Parathyroid adenoma (tissue), 2 donors: ENCODE measurements at regions not wholly inside any gene's neighbourhood (a gene's known extent, or its start where the extent isn't known, plus 50 kb on each side); places are given as distances from the start of the nearest gene placed in this dataset.
"Not testable (repeated sequence)": the region's sequence is repeated elsewhere in the genome, so short reads cannot be mapped to it uniquely, and the experiment has no call there.

Experiments
- H2AFZ ChIP-seq: fragments of 300-600 bp; sonication (generic); one replicate; pipeline ENCODE4 v1.7.0; 2017; ENCODE audit warnings: antibody characterized with exemption, mild to moderate bottlenecking
- H3K27ac ChIP-seq: fragments of 300-600 bp; sonication (generic); one replicate; pipeline ENCODE4 v1.7.0; 2017
- H3K27me3 ChIP-seq: fragments of 300-600 bp; sonication (generic); one replicate; pipeline ENCODE4 v1.7.0; 2017; ENCODE audit warnings: low read length; ENCODE audit not compliant: control insufficient read depth, insufficient read depth
- H3K36me3 ChIP-seq: fragments of 300-600 bp; sonication (generic); one replicate; pipeline ENCODE4 v1.7.0; 2017; ENCODE audit warnings: low read length; ENCODE audit not compliant: control insufficient read depth, insufficient read depth
- H3K4me1 ChIP-seq: fragments of 300-600 bp; sonication (generic); one replicate; pipeline ENCODE4 v1.7.0; 2017; ENCODE audit warnings: control low read depth
- H3K4me2 ChIP-seq: fragments of 300-600 bp; sonication (generic); one replicate; pipeline ENCODE4 v1.7.0; 2017; ENCODE audit warnings: low read length
- H3K4me3 ChIP-seq: fragments of 300-600 bp; sonication (generic); one replicate; pipeline ENCODE4 v1.7.0; 2017; ENCODE audit warnings: low read depth, low read length
- H3K79me2 ChIP-seq: fragments of 300-600 bp; sonication (generic); one replicate; pipeline ENCODE4 v1.7.0; 2017; ENCODE audit warnings: control low read depth
- H3K9ac ChIP-seq: fragments of 300-600 bp; sonication (generic); one replicate; pipeline ENCODE4 v1.7.0; 2017; ENCODE audit warnings: mild to moderate bottlenecking
- H3K9me3 ChIP-seq: fragments of 300-600 bp; sonication (generic); one replicate; pipeline ENCODE4 v1.7.0; 2017; ENCODE audit warnings: low read length; ENCODE audit not compliant: control insufficient read depth
- TF ChIP-seq, protein P1 (sequence below): fragments of 300-600 bp; sonication (generic); IDR thresholded peaks from one replicate; pipeline ENCODE4 v1.7.0; 2017; ENCODE audit warnings: antibody characterized with exemption, mild to moderate bottlenecking
- donor health status: primary hyperparathyroidism.

DNA sequence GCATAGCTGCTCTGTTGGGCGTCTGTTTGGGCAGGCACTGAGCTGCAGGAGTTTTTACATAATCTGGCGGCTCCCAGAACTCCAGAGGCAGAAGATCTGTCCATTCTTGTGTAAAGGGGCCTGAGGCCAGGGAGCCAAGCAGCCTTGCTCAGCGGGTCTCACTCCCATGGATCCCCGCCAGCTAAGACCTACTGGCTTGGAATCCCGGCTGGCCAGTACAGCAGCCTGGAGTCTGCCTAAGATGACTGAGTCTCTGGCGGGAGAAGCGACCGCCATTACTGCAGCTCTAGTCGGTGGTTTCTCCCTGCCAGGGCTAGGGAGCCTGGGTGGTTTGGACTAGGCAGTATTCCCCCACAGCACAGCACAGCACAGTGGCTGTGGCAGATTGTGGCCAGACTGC is 268.4 kb upstream of the SYNCRIP start:
- Histone ChIP-seq H3K4me2 (no peak overlapping the region), H3K27me3 (no peaks in the 10 kb centered on the region), H3K9ac (no peak overlapping the region), H3K4me1 (no peaks in the 10 kb centered on the region), H3K27ac (no peak overlapping the region), H3K79me2 (no peaks in the 10 kb centered on the region), H3K9me3 (no peaks in the 10 kb centered on the region), H3K4me3 (no peak overlapping the region), H3K36me3 (no peaks in the 10 kb centered on the region), H2AFZ (no peak overlapping the region)
- TF ChIP-seq, protein P1, sequence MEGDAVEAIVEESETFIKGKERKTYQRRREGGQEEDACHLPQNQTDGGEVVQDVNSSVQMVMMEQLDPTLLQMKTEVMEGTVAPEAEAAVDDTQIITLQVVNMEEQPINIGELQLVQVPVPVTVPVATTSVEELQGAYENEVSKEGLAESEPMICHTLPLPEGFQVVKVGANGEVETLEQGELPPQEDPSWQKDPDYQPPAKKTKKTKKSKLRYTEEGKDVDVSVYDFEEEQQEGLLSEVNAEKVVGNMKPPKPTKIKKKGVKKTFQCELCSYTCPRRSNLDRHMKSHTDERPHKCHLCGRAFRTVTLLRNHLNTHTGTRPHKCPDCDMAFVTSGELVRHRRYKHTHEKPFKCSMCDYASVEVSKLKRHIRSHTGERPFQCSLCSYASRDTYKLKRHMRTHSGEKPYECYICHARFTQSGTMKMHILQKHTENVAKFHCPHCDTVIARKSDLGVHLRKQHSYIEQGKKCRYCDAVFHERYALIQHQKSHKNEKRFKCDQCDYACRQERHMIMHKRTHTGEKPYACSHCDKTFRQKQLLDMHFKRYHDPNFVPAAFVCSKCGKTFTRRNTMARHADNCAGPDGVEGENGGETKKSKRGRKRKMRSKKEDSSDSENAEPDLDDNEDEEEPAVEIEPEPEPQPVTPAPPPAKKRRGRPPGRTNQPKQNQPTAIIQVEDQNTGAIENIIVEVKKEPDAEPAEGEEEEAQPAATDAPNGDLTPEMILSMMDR: no peak

DNA sequence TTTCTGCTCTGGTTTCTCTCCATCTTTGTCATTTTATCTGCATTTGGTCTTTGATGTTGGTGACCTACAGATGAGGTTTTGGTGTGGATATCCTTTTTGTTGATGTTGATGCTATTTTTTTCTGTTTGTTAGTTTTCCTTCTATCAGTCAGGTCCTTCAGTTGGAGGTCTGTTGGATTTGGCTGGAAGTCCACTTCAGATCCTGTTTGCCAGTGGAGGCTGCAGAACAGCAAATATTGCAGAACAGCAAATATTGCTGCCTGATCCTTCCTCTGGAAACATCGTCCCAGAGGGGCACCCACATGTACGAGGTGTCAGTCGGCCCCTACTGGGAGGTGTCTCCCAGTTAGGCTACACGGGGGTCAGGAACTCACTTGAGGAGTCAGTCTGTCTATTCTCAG is 265.4 kb upstream of the SYNCRIP start:
- not testable (repeated sequence) for H3K9me3 ChIP-seq, H3K9ac ChIP-seq, H3K79me2 ChIP-seq, H2AFZ ChIP-seq, H3K4me3 ChIP-seq, H3K27ac ChIP-seq, H3K36me3 ChIP-seq, H3K4me2 ChIP-seq, H3K27me3 ChIP-seq, H3K4me1 ChIP-seq

DNA sequence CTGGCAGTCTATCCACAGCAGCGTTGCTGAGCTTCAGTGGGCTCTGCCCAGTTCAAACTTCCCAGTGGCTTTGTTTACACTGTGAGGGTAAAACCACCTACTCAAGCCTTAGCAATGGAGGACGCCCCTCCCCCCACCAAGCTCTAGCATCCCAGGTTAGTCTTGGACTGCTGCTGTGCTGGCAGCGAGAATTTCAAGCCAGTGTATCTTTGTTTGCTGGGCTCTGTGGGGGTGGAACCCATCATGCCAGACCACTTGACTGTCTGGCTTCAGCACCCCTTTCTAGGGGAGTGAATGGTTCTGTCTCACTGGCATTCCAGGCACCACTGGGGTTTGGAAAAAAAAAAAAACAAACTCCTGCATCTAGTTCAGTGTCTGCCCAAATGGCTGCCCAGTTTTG is 249.7 kb upstream of the SYNCRIP start:
- TF ChIP-seq, protein P1: no peak
- Histone ChIP-seq H3K27ac (no peak overlapping the region), H2AFZ (no peak overlapping the region), H3K27me3 (no peaks in the 10 kb centered on the region), H3K9ac (no peak overlapping the region), H3K4me3 (no peak overlapping the region), H3K4me2 (no peak overlapping the region), H3K79me2 (no peaks in the 10 kb centered on the region), H3K9me3 (no peaks in the 10 kb centered on the region), H3K4me1 (no peaks in the 10 kb centered on the region), H3K36me3 (no peaks in the 10 kb centered on the region)

DNA sequence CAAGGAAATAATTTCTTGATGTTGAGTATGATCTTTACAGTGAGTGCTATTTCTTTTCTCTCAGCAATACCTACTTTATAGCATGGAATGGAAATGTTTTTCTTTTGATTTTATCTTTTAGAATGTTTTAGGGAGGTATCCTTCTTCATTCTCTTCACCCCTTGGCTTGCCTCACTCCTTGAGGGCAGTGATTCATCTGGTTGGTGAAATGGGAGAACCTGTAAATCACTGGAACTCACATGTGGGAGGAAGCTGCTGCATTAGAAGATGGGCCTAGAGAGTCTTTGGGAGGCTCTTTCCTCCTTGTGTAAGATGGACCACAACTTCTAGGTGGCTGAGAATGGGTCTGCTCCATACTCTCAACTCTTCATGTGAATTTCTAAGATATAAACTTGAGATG is 244.8 kb upstream of the SYNCRIP start:
- H3K9me3 ChIP-seq: no peaks in the 10 kb centered on the region
- H2AFZ ChIP-seq: no peak overlapping the region
- H3K4me3 ChIP-seq: no peak overlapping the region
- no peaks in the 10 kb centered on the region for H3K4me1 ChIP-seq
- H3K79me2 ChIP-seq: no peaks in the 10 kb centered on the region
- H3K27me3 ChIP-seq: no peaks in the 10 kb centered on the region
- H3K9ac ChIP-seq: no peak overlapping the region
- TF ChIP-seq, protein P1: no peak
- no peak overlapping the region for H3K4me2 ChIP-seq
- H3K36me3 ChIP-seq: no peaks in the 10 kb centered on the region
- no peak overlapping the region for H3K27ac ChIP-seq

DNA sequence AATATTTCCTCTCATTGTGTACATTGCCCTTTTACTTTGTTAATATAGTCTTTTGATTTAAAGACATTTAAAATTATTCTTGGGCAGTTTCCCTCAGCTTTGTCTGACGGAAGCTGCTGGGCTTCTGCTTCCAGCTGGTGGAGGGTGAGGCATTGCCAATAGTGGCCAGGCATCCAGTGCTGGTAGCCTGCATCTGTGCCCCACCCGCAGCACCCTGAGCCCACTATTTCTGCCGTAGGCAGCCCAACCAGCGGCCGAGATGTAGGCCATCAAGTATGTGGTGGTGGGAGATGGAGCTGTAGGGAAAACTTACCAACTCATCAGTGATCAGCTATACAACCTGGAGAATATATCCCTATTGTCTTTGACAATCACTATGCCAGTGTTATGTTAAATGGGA is 226.0 kb upstream of the SYNCRIP start:
- H3K4me2 ChIP-seq: no peak overlapping the region
- H3K27me3 ChIP-seq: no peaks in the 10 kb centered on the region
- no peak overlapping the region for H3K9ac ChIP-seq
- no peaks in the 10 kb centered on the region for H3K79me2 ChIP-seq
- TF ChIP-seq, protein P1: no peak
- H3K4me1 ChIP-seq: peaks cover 4% of the 10 kb centered on the region
- H3K27ac ChIP-seq: no peak overlapping the region
- H3K4me3 ChIP-seq: no peak overlapping the region
- H3K36me3 ChIP-seq: no peaks in the 10 kb centered on the region
- no peak overlapping the region for H2AFZ ChIP-seq
- no peaks in the 10 kb centered on the region for H3K9me3 ChIP-seq
